Fibroblast of lung (primary cell): ENCODE measurements at regions not wholly inside any gene's neighbourhood (a gene's known extent, or its start where the extent isn't known, plus 50 kb on each side); places are given as distances from the start of the nearest gene placed in this dataset.

ENCODE experiments used
- CTCF ChIP-seq, 2 donors: IDR thresholded peaks in 1 of 2; conservative IDR thresholded peaks in 1 of 2; 1 replicate in 1 of 2; 2 replicates in 1 of 2; pipeline ENCODE4 v1.5.1; 2011 to 2012; ENCODE audit warnings: low read length in 2 of 2, control low read depth in 1 of 2, inconsistent platforms in 1 of 2, low read depth in 1 of 2, mild to moderate bottlenecking in 1 of 2
- EZH2 ChIP-seq: IDR thresholded peaks from 2 replicates; pipeline ENCODE4 v1.5.1; 2012; ENCODE audit warnings: low read length, control low read depth, mild to moderate bottlenecking; ENCODE audit errors: missing control alignments

- no peak for TF ChIP-seq CTCF (conservative IDR thresholded peaks at IDR 0.05 in 1 of 2, IDR thresholded peaks at IDR 0.05 in 1 of 2; ENCODE audit: low read depth in 1 of 2, low read length in 2 of 2)
- TF ChIP-seq EZH2 = no peak
Measured at GRCh38 chr19:31610018-31610417, 260.8 kb upstream of the TSHZ3 start.
